DMS53 treated with DMSO at 0.1 percent for 48 hours (cell line): ENCODE measurements at regions not wholly inside any gene's neighbourhood (a gene's known extent, or its start where the extent isn't known, plus 50 kb on each side); places are given as distances from the start of the nearest gene placed in this dataset.

Experiments used
- DNase-seq: peaks from one replicate; lab custom pipeline; 2025; ENCODE audit not compliant: unreplicated experiment; lab: John Stamatoyannopoulos, UW

- DNase-seq: no peak
These were observed 269.1 kb upstream of the GLI3 start for GRCh38 chr7:42506097-42506496.

- no peak for DNase-seq
These were observed 265.0 kb upstream of the GLI3 start for GRCh38 chr7:42502022-42502421.

- no peak for DNase-seq
These were observed 258.2 kb upstream of the GLI3 start for GRCh38 chr7:42495256-42495655.

- DNase-seq: no peak
These were observed 257.7 kb upstream of the GLI3 start for GRCh38 chr7:42494736-42495135.

GRCh38 chr7:42494199-42494710 lies 257.2 kb upstream of the GLI3 start:
- DNase-seq: no peak

GRCh38 chr7:42493436-42494198 lies 256.6 kb upstream of the GLI3 start:
- DNase-seq: peak; percentile 44

- no peak for DNase-seq
These were observed 255.9 kb upstream of the GLI3 start for GRCh38 chr7:42492920-42493319.

- DNase-seq: no peak
These were observed 254.1 kb upstream of the GLI3 start for GRCh38 chr7:42491106-42491505.

GRCh38 chr7:42489299-42489698 lies 252.3 kb upstream of the GLI3 start:
- no peak for DNase-seq

GRCh38 chr7:42485301-42485766 lies 248.3 kb upstream of the GLI3 start:
- no peak for DNase-seq

GRCh38 chr7:42483886-42484285 lies 246.9 kb upstream of the GLI3 start:
- DNase-seq: no peak

- no peak for DNase-seq
These were observed 243.0 kb upstream of the GLI3 start for GRCh38 chr7:42479816-42480633.

GRCh38 chr7:42479452-42479815 lies 242.4 kb upstream of the GLI3 start:
- DNase-seq: no peak

- DNase-seq: no peak
These were observed 241.7 kb upstream of the GLI3 start for GRCh38 chr7:42478717-42479116.

GRCh38 chr7:42476255-42476654 lies 239.2 kb upstream of the GLI3 start:
- DNase-seq: no peak

GRCh38 chr7:42475082-42475481 lies 238.1 kb upstream of the GLI3 start:
- no peak for DNase-seq

- DNase-seq: no peak
These were observed 236.1 kb upstream of the GLI3 start for GRCh38 chr7:42473099-42473498.

GRCh38 chr7:42471573-42472174 lies 234.7 kb upstream of the GLI3 start:
- no peak for DNase-seq

GRCh38 chr7:42469341-42469740 lies 232.3 kb upstream of the GLI3 start:
- peak; percentile 22 for DNase-seq

- no peak for DNase-seq
These were observed 231.5 kb upstream of the GLI3 start for GRCh38 chr7:42468471-42468870.

- DNase-seq: no peak
These were observed 224.5 kb upstream of the GLI3 start for GRCh38 chr7:42461537-42461936.

- no peak for DNase-seq
These were observed 223.9 kb upstream of the GLI3 start for GRCh38 chr7:42460933-42461332.
